Activated T-cell treated with anti-CD3 and anti-CD28 coated beads, Interleukin-2, amount 50 U/mL, for 24 hours (primary cell): ENCODE measurements at regions not wholly inside any gene's neighbourhood (a gene's known extent, or its start where the extent isn't known, plus 50 kb on each side); places are given as distances from the start of the nearest gene placed in this dataset.

Experiments used
- DNase-seq: peaks from one replicate; pipeline ENCODE4 v3.0.0-alpha.2; 2020
- H3K27ac Mint-ChIP-seq: 2 replicates; pipeline ENCODE4 v1.8.0; 2020; ENCODE audit warnings: mild to moderate bottlenecking, mixed read lengths
- H3K27me3 Mint-ChIP-seq: 2 replicates; pipeline ENCODE4 v1.8.0; 2020; ENCODE audit warnings: mixed read lengths
- H3K36me3 Mint-ChIP-seq: 2 replicates; pipeline ENCODE4 v1.8.0; 2020; ENCODE audit warnings: low read depth, mixed read lengths
- H3K4me1 Mint-ChIP-seq: 2 replicates; pipeline ENCODE4 v1.8.0; 2020; ENCODE audit warnings: low read depth, mixed read lengths
- H3K4me3 Mint-ChIP-seq: 2 replicates; pipeline ENCODE4 v1.8.0; 2020; ENCODE audit warnings: mild to moderate bottlenecking, moderate library complexity, mixed read lengths
- H3K9me3 Mint-ChIP-seq: 2 replicates; pipeline ENCODE4 v1.8.0; 2020; ENCODE audit warnings: mixed read lengths

- Mint-ChIP-seq H3K4me3 (no peak overlapping the region), H3K36me3 (no peaks in the 10 kb centered on the region), H3K27me3 (no peaks in the 10 kb centered on the region), H3K4me1 (peaks cover 5% of the 10 kb centered on the region), H3K9me3 (no peaks in the 10 kb centered on the region), H3K27ac (no peak overlapping the region)
- DNase-seq: no peak
Observed at GRCh38 chr4:98210281-98210680, 50.9 kb upstream of the RAP1GDS1 start.

- DNase-seq: no peak
- Mint-ChIP-seq H3K36me3 (no peaks in the 10 kb centered on the region), H3K9me3 (no peaks in the 10 kb centered on the region), H3K4me3 (no peak overlapping the region), H3K27me3 (no peaks in the 10 kb centered on the region), H3K27ac (no peak overlapping the region), H3K4me1 (peaks cover 3% of the 10 kb centered on the region)
Observed at GRCh38 chr4:98209111-98209510, 52.1 kb upstream of the RAP1GDS1 start.

DNA sequence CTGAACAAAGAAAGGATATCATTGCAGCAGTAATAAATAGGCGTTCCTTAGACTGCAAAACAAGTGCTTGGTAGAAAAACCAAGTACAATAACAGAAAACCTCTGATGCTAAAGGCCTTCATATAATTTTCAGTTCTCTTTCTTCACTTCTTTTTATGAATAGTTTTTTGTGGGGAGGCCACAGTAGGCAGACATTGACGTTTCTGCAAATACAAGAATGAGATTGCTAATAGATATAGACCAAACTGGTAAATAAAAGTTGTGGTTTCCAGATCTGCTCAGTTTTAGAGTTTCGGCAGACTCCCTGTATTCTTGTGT is 57.0 kb upstream of the RAP1GDS1 start:
- Mint-ChIP-seq H3K27me3 (no peaks in the 10 kb centered on the region), H3K4me3 (peak overlapping the region; percentile 57), H3K27ac (peak overlapping the region; percentile 91), H3K36me3 (peaks cover 2% of the 10 kb centered on the region), H3K4me1 (peaks cover 20% of the 10 kb centered on the region), H3K9me3 (peaks cover 9% of the 10 kb centered on the region)
- DNase-seq: no peak

DNA sequence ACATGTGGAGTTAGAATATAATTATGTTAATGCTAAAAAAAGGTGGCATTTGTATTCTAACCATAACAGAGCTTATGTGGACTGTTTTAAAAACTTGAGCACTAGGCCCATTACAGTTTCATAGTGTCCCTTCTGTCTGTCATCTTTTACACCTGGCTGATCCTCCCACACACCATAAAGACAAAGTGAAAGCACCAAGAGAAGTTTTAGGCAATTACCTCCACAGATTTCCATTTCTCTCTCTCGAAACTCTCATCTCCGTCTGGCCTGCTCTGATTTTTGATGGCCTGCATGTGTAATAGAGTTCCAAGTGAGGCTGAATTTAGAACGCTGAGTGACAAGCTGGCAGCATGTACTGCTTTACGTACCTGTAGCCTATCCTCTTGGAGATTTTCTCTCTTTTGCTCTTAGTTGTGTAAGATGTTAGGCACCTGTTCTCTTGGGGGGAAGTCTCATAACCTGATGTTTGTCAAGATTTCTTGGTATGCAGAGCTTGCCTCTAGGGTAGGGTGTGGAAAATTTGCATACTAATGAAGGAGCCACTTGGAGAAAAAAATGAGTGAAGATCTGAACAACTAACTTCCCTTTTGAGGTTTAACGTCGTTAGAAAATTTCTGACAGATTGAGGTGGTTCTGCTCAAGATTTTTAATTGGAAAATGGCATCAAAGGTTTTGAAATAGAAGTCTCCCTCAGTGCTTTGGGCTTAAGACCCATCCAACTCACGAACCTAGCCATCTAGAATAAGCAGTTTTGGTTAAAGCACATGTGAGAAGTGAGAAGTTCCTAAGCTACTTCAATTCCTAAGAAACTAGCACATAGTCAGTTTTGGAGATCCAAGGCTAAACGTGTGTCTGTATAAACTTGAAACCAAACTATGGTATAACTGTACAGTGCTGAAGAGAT is 57.6 kb upstream of the RAP1GDS1 start:
- Mint-ChIP-seq H3K27me3 (no peaks in the 10 kb centered on the region), H3K9me3 (peaks cover 9% of the 10 kb centered on the region), H3K36me3 (peaks cover 2% of the 10 kb centered on the region), H3K4me3 (peak overlapping the region; percentile 57), H3K27ac (peak overlapping the region; percentile 91), H3K4me1 (peaks cover 20% of the 10 kb centered on the region)
- peak; percentile 33 for DNase-seq

DNA sequence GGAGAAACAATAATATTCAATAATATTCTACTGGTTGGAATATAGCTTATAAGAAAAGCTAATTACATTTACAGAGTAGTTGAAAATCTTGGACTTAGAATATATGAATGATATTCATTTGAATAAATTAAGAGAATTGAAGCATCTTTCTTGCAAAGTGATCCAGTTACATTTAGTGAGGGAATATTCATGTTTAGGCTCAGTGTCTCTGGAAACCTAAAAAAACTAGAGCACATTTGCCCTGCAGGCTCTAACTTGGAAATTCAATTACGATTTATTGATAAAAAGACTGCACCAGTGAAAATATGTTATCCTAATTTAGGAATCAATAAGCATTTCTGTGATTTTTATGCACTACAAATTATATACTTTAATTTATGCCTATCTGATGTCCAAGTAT is 58.3 kb upstream of the RAP1GDS1 start:
- H3K9me3 Mint-ChIP-seq: peaks cover 9% of the 10 kb centered on the region
- H3K27ac Mint-ChIP-seq: no peak overlapping the region

DNA sequence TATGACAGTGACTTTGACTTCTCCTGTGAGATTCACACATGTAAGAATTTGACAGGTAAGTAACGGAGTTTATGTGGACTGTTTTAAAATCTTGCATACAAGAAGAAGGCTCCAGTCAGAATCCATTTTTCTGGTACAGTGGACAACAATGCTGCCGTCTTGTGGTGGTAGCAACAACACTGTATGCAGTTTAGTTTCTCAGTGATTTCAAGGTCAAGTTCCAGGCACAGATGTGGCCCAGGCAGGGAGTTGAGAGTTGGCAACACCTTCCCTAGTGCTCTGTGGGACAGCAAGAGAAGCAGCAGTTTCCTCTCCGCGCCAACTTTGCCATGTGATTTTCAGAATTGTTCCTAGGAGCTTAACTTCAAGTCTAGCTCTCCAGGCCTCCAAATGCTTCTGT is 56.0 kb upstream of the STPG2 start:
- Mint-ChIP-seq H3K27ac (no peak overlapping the region), H3K36me3 (peaks cover 4% of the 10 kb centered on the region), H3K4me3 (no peak overlapping the region), H3K27me3 (no peaks in the 10 kb centered on the region), H3K4me1 (peaks cover 19% of the 10 kb centered on the region), H3K9me3 (peaks cover 28% of the 10 kb centered on the region)
- no peak for DNase-seq

More for the DNA sequence above, 58.3 kb upstream of the RAP1GDS1 start:
- no peak for DNase-seq
- Mint-ChIP-seq H3K27me3 (no peaks in the 10 kb centered on the region), H3K4me1 (peaks cover 20% of the 10 kb centered on the region), H3K36me3 (peaks cover 2% of the 10 kb centered on the region), H3K4me3 (no peak overlapping the region)

- no peak overlapping the region for H3K4me3 Mint-ChIP-seq
- H3K27me3 Mint-ChIP-seq: no peaks in the 10 kb centered on the region
- H3K9me3 Mint-ChIP-seq: peaks cover 33% of the 10 kb centered on the region
- no peaks in the 10 kb centered on the region for H3K4me1 Mint-ChIP-seq
- H3K36me3 Mint-ChIP-seq: peaks cover 6% of the 10 kb centered on the region
- DNase-seq: no peak
- H3K27ac Mint-ChIP-seq: no peak overlapping the region
Observed at GRCh38 chr4:98195005-98195404, 51.7 kb upstream of the STPG2 start.

DNA sequence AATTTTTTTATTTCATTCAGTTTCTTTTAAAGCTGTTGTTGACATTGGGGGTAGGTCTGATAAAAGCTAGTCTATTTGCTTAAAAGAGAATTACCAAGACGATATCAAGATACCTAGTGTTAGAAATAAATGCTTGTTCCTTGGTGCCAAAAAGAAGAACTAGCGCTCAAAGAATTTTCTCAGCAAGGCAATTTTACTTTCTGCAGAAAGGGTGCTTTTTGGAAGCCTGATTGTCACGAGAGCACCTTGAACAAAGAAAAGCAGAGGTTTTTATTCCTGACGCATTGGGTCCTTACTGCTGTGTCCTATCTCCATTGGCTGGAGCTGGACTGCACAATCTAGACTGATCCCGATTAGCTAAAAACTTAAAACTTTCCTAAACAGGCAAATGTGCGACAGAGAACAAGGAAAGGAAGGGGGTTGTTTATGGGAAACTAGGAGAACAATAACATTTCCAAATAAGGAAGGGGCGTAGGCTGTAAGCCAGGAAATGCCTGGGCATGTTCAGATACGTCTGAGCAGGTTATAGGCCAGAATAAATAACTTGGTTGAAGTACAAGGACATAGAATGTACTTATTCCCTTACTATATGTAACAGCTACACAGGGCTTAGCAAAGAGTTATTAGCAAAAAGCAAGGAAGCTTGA is 50.3 kb upstream of the STPG2 start:
- Mint-ChIP-seq H3K27me3 (no peaks in the 10 kb centered on the region), H3K9me3 (peaks cover 33% of the 10 kb centered on the region), H3K4me3 (no peak overlapping the region), H3K27ac (no peak overlapping the region), H3K4me1 (no peaks in the 10 kb centered on the region), H3K36me3 (peaks cover 6% of the 10 kb centered on the region)
- DNase-seq: no peak
